GM06990 (cell line): ENCODE measurements at regions not wholly inside any gene's neighbourhood (a gene's known extent, or its start where the extent isn't known, plus 50 kb on each side); places are given as distances from the start of the nearest gene placed in this dataset.

Source experiments
- DNase-seq: peaks from one replicate; pipeline ENCODE4 v3.0.0-alpha.2; 2011; ENCODE audit not compliant: insufficient read length; ENCODE audit errors: extremely low read depth
- H3K27me3 ChIP-seq: replicated peaks from 2 replicates; pipeline ENCODE4 v1.6.0; 2011; ENCODE audit warnings: low read length; ENCODE audit not compliant: control insufficient read depth, insufficient read depth
- H3K36me3 ChIP-seq: 2 replicates; pipeline ENCODE4 v1.5.1; 2011; ENCODE audit warnings: low read length; ENCODE audit not compliant: control insufficient read depth, insufficient read depth
- H3K4me3 ChIP-seq: replicated peaks from 2 replicates; pipeline ENCODE4 v1.5.1; 2011; ENCODE audit warnings: low read depth, mild to moderate bottlenecking, control low read depth, low read length
- TF ChIP-seq, protein P1 (sequence below): IDR thresholded peaks from 2 replicates; pipeline ENCODE4 v1.5.1; 2011; ENCODE audit warnings: low read length, control low read depth, mild to moderate bottlenecking, inconsistent platforms; ENCODE audit not compliant: insufficient read depth, poor library complexity, severe bottlenecking

GRCh38 chr5:159438092-159438491, 107.8 kb upstream of the IL12B start:
- no peak for DNase-seq
- Histone ChIP-seq H3K4me3 (no peak overlapping the region), H3K27me3 (no peaks in the 10 kb centered on the region; the same call in 1 of the 2 replicates), H3K36me3 (no peaks in the 10 kb centered on the region)
- TF ChIP-seq, protein P1, sequence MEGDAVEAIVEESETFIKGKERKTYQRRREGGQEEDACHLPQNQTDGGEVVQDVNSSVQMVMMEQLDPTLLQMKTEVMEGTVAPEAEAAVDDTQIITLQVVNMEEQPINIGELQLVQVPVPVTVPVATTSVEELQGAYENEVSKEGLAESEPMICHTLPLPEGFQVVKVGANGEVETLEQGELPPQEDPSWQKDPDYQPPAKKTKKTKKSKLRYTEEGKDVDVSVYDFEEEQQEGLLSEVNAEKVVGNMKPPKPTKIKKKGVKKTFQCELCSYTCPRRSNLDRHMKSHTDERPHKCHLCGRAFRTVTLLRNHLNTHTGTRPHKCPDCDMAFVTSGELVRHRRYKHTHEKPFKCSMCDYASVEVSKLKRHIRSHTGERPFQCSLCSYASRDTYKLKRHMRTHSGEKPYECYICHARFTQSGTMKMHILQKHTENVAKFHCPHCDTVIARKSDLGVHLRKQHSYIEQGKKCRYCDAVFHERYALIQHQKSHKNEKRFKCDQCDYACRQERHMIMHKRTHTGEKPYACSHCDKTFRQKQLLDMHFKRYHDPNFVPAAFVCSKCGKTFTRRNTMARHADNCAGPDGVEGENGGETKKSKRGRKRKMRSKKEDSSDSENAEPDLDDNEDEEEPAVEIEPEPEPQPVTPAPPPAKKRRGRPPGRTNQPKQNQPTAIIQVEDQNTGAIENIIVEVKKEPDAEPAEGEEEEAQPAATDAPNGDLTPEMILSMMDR = no peak

- Histone ChIP-seq H3K36me3 (no peaks in the 10 kb centered on the region), H3K27me3 (no peaks in the 10 kb centered on the region; the same call in 1 of the 2 replicates), H3K4me3 (no peak overlapping the region)
- DNase-seq = no peak
- TF ChIP-seq, protein P1 = no peak
Observed at GRCh38 chr5:159439002-159439401, 108.7 kb upstream of the IL12B start.

- H3K27me3 ChIP-seq = no peaks in the 10 kb centered on the region; the same call in 1 of the 2 replicates
- no peaks in the 10 kb centered on the region for H3K36me3 ChIP-seq
- no peak for DNase-seq
- H3K4me3 ChIP-seq = no peak overlapping the region
- TF ChIP-seq, protein P1 = peak; percentile 22
Observed at GRCh38 chr5:159440235-159440634, 109.9 kb upstream of the IL12B start.

DNA sequence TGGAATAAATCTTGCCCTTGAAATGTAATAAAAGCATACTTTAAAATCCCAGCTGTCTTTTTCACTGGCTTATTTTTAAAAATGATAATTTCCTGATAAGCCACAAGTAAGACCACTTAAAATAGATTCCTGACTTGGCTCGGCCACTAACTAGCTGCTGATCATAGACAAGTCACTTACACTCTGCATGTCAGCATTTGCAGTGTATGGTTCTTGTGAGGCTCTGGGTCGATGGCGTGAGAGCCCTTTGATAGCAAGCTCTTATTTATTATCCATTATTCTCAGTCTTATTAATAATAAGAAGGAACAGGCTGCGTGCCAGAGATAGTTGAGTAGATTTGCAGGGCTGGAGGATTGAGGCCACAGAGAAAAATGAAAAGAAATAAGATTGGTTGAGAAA, 110.7 kb upstream of the IL12B start:
- DNase-seq = no peak
- no peaks in the 10 kb centered on the region; the same call in 1 of the 2 replicates for H3K27me3 ChIP-seq
- H3K4me3 ChIP-seq = no peak overlapping the region
- no peaks in the 10 kb centered on the region for H3K36me3 ChIP-seq
- TF ChIP-seq, protein P1 = no peak

DNA sequence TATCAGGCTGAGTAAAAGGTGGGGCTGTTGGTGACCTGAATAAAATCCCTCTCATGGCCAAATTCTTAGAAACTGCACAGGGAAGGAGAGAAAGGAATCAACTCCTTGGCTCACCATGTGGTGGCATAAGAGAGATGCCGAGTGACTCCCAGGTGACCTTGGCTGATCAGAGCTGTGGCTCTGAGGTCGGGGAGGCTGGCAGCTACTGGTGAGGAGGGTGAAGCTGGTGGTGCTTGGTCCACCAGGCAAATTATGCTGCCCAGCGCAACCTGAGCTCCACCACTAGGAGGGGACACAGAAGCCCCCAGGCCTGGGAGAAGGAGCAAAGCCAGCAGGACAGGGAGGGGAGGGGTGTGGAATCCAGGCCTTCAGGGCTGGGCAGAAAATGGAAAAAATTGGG, 111.2 kb upstream of the IL12B start:
- Histone ChIP-seq H3K27me3 (no peaks in the 10 kb centered on the region; the same call in 1 of the 2 replicates), H3K36me3 (no peaks in the 10 kb centered on the region), H3K4me3 (no peak overlapping the region)
- TF ChIP-seq, protein P1 = peak; percentile 15
- DNase-seq = no peak
